ENCODE measurements at regions not wholly inside any gene's neighbourhood (a gene's known extent, or its start where the extent isn't known, plus 50 kb on each side); places are given as distances from the start of the nearest gene placed in this dataset.

DNA sequence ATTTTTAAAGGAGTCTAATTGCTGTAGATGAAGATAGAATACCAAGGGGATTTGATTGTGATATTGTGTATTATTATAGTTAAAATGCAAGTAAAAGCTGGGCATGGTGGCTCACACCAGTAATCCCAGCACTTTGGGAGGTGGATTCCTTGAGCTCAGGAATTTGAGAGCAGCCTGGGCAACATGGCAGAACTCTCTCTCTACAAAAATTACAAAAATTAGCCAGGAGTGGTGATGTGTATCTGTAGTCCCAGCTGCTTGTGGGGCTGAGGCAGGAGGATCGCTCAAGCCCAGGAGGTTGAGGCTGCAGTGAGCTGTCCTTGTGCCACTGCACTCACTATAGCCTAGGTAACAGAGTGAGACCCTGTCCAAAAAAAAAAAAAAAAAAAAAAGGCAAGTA is 687.0 kb downstream of the NUP35 start:
- TF ChIP-seq EZH2 (IDR thresholded peaks at IDR 0.05; ENCODE audit: borderline replicate concordance, insufficient read depth, low read length, poor library complexity, severe bottlenecking), result no peak
- TF ChIP-seq CTCF (IDR thresholded peaks at IDR 0.05; ENCODE audit: poor library complexity, severe bottlenecking), result no peak
- TF ChIP-seq POLR2AphosphoS5 (IDR thresholded peaks at IDR 0.05), result no peak
- no peak for TF ChIP-seq SMC3 (conservative IDR thresholded peaks at IDR 0.05; ENCODE audit: poor library complexity)
- TF ChIP-seq MXI1 (conservative IDR thresholded peaks at IDR 0.05; ENCODE audit: poor library complexity, severe bottlenecking), result no peak
- no peak for TF ChIP-seq REST (IDR thresholded peaks at IDR 0.05; ENCODE audit: borderline replicate concordance)
- no peak for TF ChIP-seq RAD21 (conservative IDR thresholded peaks at IDR 0.05)
- TF ChIP-seq EP300 (conservative IDR thresholded peaks at IDR 0.05; ENCODE audit: poor library complexity, severe bottlenecking), result no peak
- no peak for TF ChIP-seq TAF1 (IDR thresholded peaks at IDR 0.05; ENCODE audit: low read depth)
